H1 (cell line): ENCODE measurements at regions not wholly inside any gene's neighbourhood (a gene's known extent, or its start where the extent isn't known, plus 50 kb on each side); places are given as distances from the start of the nearest gene placed in this dataset.

Source experiments
- CTCF ChIA-PET: fragments of 300-600 bp; sonication (Branson Sonifier 250); formaldehyde crosslinking; loops from one replicate; lab custom pipeline; 2021; ENCODE audit not compliant: partially characterized antibody; lab: Charles Lee
- POLR2A ChIA-PET: fragments of 300-600 bp; sonication (Branson Sonifier 250); formaldehyde crosslinking; loops from one replicate; lab custom pipeline; 2021; ENCODE audit warnings: inconsistent platforms; ENCODE audit not compliant: partially characterized antibody; lab: Charles Lee
- DNase-seq, 2 experiments: peaks; one replicate each; pipeline versions ENCODE4 v3.0.0 to v3.0.0-alpha.2; 2010 to 2022; ENCODE audit warnings: low spot score in 2 of 2, low read depth in 1 of 2, mixed read lengths in 1 of 2
- FAIRE-seq: peaks from 2 replicates; lab custom pipeline; 2011; peaks lifted over from hg19 to GRCh38; lab: Jason Lieb, UNC
- H2AFZ ChIP-seq: 2 replicates; pipeline ENCODE4 v1.8.1; 2012; ENCODE audit warnings: low read length, inconsistent platforms
- H2AK5ac ChIP-seq: 2 replicates; pipeline ENCODE4 v1.6.1; 2013; ENCODE audit warnings: low read depth, low read length
- H2BK120ac ChIP-seq: replicated peaks from 2 replicates; pipeline ENCODE3; 2013; ENCODE audit warnings: low read depth, low read length, inconsistent platforms
- H2BK12ac ChIP-seq: 2 replicates; pipeline ENCODE4 v1.6.1; 2013; ENCODE audit warnings: low read depth, low read length
- H2BK15ac ChIP-seq: 2 replicates; pipeline ENCODE4 v1.6.1; 2013; ENCODE audit warnings: low read length
- H2BK20ac ChIP-seq: 2 replicates; pipeline ENCODE4 v1.6.1; 2013; ENCODE audit warnings: low read length
- H2BK5ac ChIP-seq: 2 replicates; pipeline ENCODE4 v1.6.1; 2013; ENCODE audit warnings: low read depth, low read length
- H3K14ac ChIP-seq: 2 replicates; pipeline ENCODE4 v1.6.1; 2013; ENCODE audit warnings: inconsistent platforms; ENCODE audit not compliant: insufficient read length
- H3K18ac ChIP-seq: 2 replicates; pipeline ENCODE4 v1.6.1; 2013; ENCODE audit warnings: low read length; ENCODE audit errors: extremely low read depth
- H3K23ac ChIP-seq: 2 replicates; pipeline ENCODE4 v1.6.1; 2013; ENCODE audit warnings: inconsistent platforms; ENCODE audit not compliant: insufficient read length
- H3K23me2 ChIP-seq: 2 replicates; pipeline ENCODE4 v1.6.1; 2013; ENCODE audit warnings: low read depth, low read length
- H3K27ac ChIP-seq: 2 replicates; pipeline ENCODE4 v1.6.1; 2011; ENCODE audit warnings: low read depth, low read length, inconsistent platforms
- H3K27me3 ChIP-seq, 4 experiments: replicated peaks in 1 of 4; 1 replicate in 1 of 4; 2 replicates in 3 of 4; pipeline versions ENCODE4 v1.6.1 to v1.8.1; 2011 to 2013; ENCODE audit warnings: low read length in 3 of 4, mild to moderate bottlenecking in 3 of 4, inconsistent platforms in 2 of 4, mixed read lengths in 2 of 4, moderate library complexity in 1 of 4; ENCODE audit not compliant: control insufficient read depth in 3 of 4, insufficient read depth in 3 of 4; ENCODE audit errors: extremely low read depth in 1 of 4
- H3K36me3 ChIP-seq, 4 experiments: 2 replicates each; pipeline versions ENCODE4 v1.6.1 to v1.8.1; 2011 to 2013; ENCODE audit warnings: mild to moderate bottlenecking in 4 of 4, low read length in 3 of 4, moderate library complexity in 2 of 4, control low read depth in 1 of 4, inconsistent platforms in 1 of 4; ENCODE audit not compliant: insufficient read depth in 4 of 4, control insufficient read depth in 2 of 4
- H3K4ac ChIP-seq: replicated peaks from 2 replicates; pipeline ENCODE3; 2013; ENCODE audit warnings: low read length, low read depth, mixed read lengths, inconsistent platforms; ENCODE audit not compliant: insufficient read length
- H3K4me1 ChIP-seq, 4 experiments: replicated peaks in 1 of 4; 1 replicate in 1 of 4; 2 replicates in 3 of 4; pipeline versions ENCODE4 v1.6.1 to v1.8.1; 2011 to 2013; ENCODE audit warnings: low read length in 3 of 4, inconsistent platforms in 2 of 4, mixed read lengths in 1 of 4; ENCODE audit not compliant: insufficient read depth in 4 of 4, control insufficient read depth in 3 of 4
- H3K4me2 ChIP-seq, 2 experiments: 2 replicates each; pipeline versions ENCODE4 v1.6.1 to v1.8.1; 2011 to 2013; ENCODE audit warnings: low read depth in 2 of 2, low read length in 2 of 2, control low read depth in 1 of 2, inconsistent platforms in 1 of 2, mild to moderate bottlenecking in 1 of 2; ENCODE audit not compliant: insufficient read depth in 1 of 2
- H3K4me3 ChIP-seq, 4 experiments: fragments of 200-600, 300-600 bp in 1 of 4; sonication (generic), shearing (Covaris generic), sonication (Bioruptor Twin) in 1 of 4; 2 replicates each; pipeline versions ENCODE4 v1.5.1 to v1.8.1; 2011 to 2016; ENCODE audit warnings: low read length in 4 of 4, low read depth in 3 of 4, control low read depth in 2 of 4, inconsistent platforms in 2 of 4, mild to moderate bottlenecking in 2 of 4, mixed read lengths in 1 of 4, moderate library complexity in 1 of 4; ENCODE audit not compliant: insufficient read depth in 2 of 4; ENCODE audit errors: extremely low read depth in 1 of 4
- H3K56ac ChIP-seq: replicated peaks from 2 replicates; pipeline ENCODE3; 2013; ENCODE audit warnings: low read depth, mild to moderate bottlenecking, mixed read lengths, low read length, inconsistent platforms; ENCODE audit not compliant: insufficient read length
- H3K79me1 ChIP-seq: 2 replicates; pipeline ENCODE4 v1.6.1; 2013; ENCODE audit warnings: low read depth, low read length, control low read depth
- H3K79me2 ChIP-seq, 2 experiments: 2 replicates each; pipeline versions ENCODE4 v1.6.1 to v1.8.1; 2012 to 2013; ENCODE audit warnings: low read length in 2 of 2, mild to moderate bottlenecking in 2 of 2, inconsistent platforms in 1 of 2; ENCODE audit not compliant: insufficient read depth in 2 of 2, control insufficient read depth in 1 of 2
- H3K9ac ChIP-seq, 4 experiments: replicated peaks in 1 of 4; 1 replicate in 1 of 4; 2 replicates in 3 of 4; pipeline versions ENCODE4 v1.6.1 to v1.8.1; 2011 to 2013; ENCODE audit warnings: low read depth in 3 of 4, low read length in 3 of 4, control low read depth in 2 of 4, mild to moderate bottlenecking in 2 of 4, moderate library complexity in 2 of 4, inconsistent platforms in 1 of 4; ENCODE audit errors: extremely low read depth in 1 of 4
- H3K9me3 ChIP-seq, 2 experiments: 2 replicates each; pipeline versions ENCODE4 v1.6.1 to v1.8.1; 2012 to 2013; ENCODE audit warnings: mild to moderate bottlenecking in 2 of 2, moderate library complexity in 2 of 2, control low read depth in 1 of 2, inconsistent platforms in 1 of 2, low read depth in 1 of 2, low read length in 1 of 2, mixed read lengths in 1 of 2; ENCODE audit not compliant: insufficient read depth in 2 of 2
- H4K20me1 ChIP-seq, 2 experiments: replicated peaks in 1 of 2; 2 replicates each; pipeline versions ENCODE3 to v1.8.1; 2011 to 2013; ENCODE audit warnings: inconsistent platforms in 2 of 2, low read length in 2 of 2, mild to moderate bottlenecking in 1 of 2; ENCODE audit not compliant: insufficient read depth in 2 of 2, control insufficient read depth in 1 of 2
- H4K5ac ChIP-seq: 2 replicates; pipeline ENCODE4 v1.6.1; 2013; ENCODE audit warnings: low read length, low read depth, mixed read lengths, inconsistent platforms; ENCODE audit not compliant: insufficient read length
- H4K8ac ChIP-seq: 2 replicates; pipeline ENCODE4 v1.8.0; 2013; ENCODE audit warnings: mild to moderate bottlenecking, moderate library complexity, low read length, inconsistent platforms; ENCODE audit not compliant: insufficient read depth; ENCODE audit errors: extremely low read depth
- H4K91ac ChIP-seq: replicated peaks from 2 replicates; pipeline ENCODE3; 2013; ENCODE audit warnings: low read length, mixed read lengths, inconsistent platforms; ENCODE audit not compliant: insufficient read length
- ATF3 ChIP-seq: IDR thresholded peaks from 2 replicates; pipeline ENCODE4 v1.6.1; 2011; ENCODE audit warnings: low read depth, mild to moderate bottlenecking, low read length; ENCODE audit not compliant: insufficient read depth
- CBX8 ChIP-seq: fragments of 300-800, 300-1000 bp; sonication (generic); IDR thresholded peaks from 2 replicates; pipeline ENCODE4 v1.7.1; 2016; ENCODE audit warnings: low read depth, low read length, borderline replicate concordance
- POLR2A ChIP-seq, 2 experiments: IDR thresholded peaks; 1 replicate in 1 of 2; 2 replicates in 1 of 2; pipeline ENCODE4 v1.6.1; 2011; ENCODE audit warnings: low read depth in 2 of 2, low read length in 2 of 2, mild to moderate bottlenecking in 2 of 2; ENCODE audit errors: control extremely low read depth in 1 of 2
- SIX5 ChIP-seq: IDR thresholded peaks from 2 replicates; pipeline ENCODE4 v1.6.1; 2011; ENCODE audit warnings: mild to moderate bottlenecking, low read depth, low read length
- ZNF274 ChIP-seq: IDR thresholded peaks from 2 replicates; pipeline ENCODE4 v1.7.0; 2012; ENCODE audit warnings: low read length, borderline replicate concordance; ENCODE audit errors: extremely low read depth
- WGBS, 2 experiments: shearing (Covaris generic) in 1 of 2; methylation state at CpG; one replicate each; pipeline versions ENCODE4 v1.1.6 to v1.1.7; 2013 to 2015; ENCODE audit warnings: low lambda C conversion rate in 2 of 2, mixed read lengths in 2 of 2, inconsistent platforms in 1 of 2, low coverage in 1 of 2, missing lambda C conversion rate in 1 of 2; ENCODE audit not compliant: insufficient replicate concordance in 2 of 2, insufficient coverage in 1 of 2, insufficient read length in 1 of 2; ENCODE audit errors: extremely low coverage in 1 of 2, missing lambda C conversion rate in 1 of 2; 5-methylcytosine and 5-hydroxymethylcytosine counted together
- TF ChIP-seq, protein P1 (sequence below): IDR thresholded peaks from 2 replicates; pipeline ENCODE4 v1.6.1; 2012; ENCODE audit warnings: low read length, inconsistent platforms

- no peak for FAIRE-seq
- H4K8ac ChIP-seq = no peak overlapping the region
- no peaks in the 10 kb centered on the region for H3K79me1 ChIP-seq
- H3K18ac ChIP-seq = no peak overlapping the region
- no peak overlapping the region for H4K91ac ChIP-seq
- no peak overlapping the region for H2AK5ac ChIP-seq
- POLR2A ChIA-PET = no interaction called here
- H2AFZ ChIP-seq = no peak overlapping the region
- H2BK15ac ChIP-seq = no peak overlapping the region
- H2BK5ac ChIP-seq = no peak overlapping the region
- H3K27me3 ChIP-seq = no peaks in the 10 kb centered on the region
- H3K36me3 ChIP-seq = no peaks in the 10 kb centered on the region
- no peak overlapping the region for H4K5ac ChIP-seq
- no peaks in the 10 kb centered on the region for H3K23me2 ChIP-seq
- no peak overlapping the region for H2BK120ac ChIP-seq
- H3K79me2 ChIP-seq = no peaks in the 10 kb centered on the region
- H3K4me2 ChIP-seq = no peak overlapping the region
- H2BK20ac ChIP-seq = no peak overlapping the region
- no peaks in the 10 kb centered on the region for H3K4me1 ChIP-seq
- no peak overlapping the region for H3K9ac ChIP-seq
- H2BK12ac ChIP-seq = no peak overlapping the region
- TF ChIP-seq, protein P1, sequence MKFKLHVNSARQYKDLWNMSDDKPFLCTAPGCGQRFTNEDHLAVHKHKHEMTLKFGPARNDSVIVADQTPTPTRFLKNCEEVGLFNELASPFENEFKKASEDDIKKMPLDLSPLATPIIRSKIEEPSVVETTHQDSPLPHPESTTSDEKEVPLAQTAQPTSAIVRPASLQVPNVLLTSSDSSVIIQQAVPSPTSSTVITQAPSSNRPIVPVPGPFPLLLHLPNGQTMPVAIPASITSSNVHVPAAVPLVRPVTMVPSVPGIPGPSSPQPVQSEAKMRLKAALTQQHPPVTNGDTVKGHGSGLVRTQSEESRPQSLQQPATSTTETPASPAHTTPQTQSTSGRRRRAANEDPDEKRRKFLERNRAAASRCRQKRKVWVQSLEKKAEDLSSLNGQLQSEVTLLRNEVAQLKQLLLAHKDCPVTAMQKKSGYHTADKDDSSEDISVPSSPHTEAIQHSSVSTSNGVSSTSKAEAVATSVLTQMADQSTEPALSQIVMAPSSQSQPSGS = no peak
- no peak for TF ChIP-seq CBX8
- TF ChIP-seq ATF3 = no peak
- no peak for TF ChIP-seq SIX5
- no peak for TF ChIP-seq ZNF274
- TF ChIP-seq POLR2A (IDR thresholded peaks at IDR 0.05; ENCODE audit: control extremely low read depth in 1 of 2, low read depth in 2 of 2, low read length in 2 of 2) = no peak
- TF ChIP-seq, all 59 proteins: peak for 0
- H3K27ac ChIP-seq = no peak overlapping the region
- H3K4ac ChIP-seq = no peak overlapping the region
- H3K23ac ChIP-seq = no peak overlapping the region
- no peaks in the 10 kb centered on the region for H4K20me1 ChIP-seq
- CTCF ChIA-PET = interaction anchor here (0.7 to 1.5 kb wide), 3 partner anchors 14 to 34 kb away, joined by 3 to 4 read pairs (median 3); no protein-coding TSS in a partner anchor
- no peak overlapping the region for H3K56ac ChIP-seq
- WGBS, 2 experiments = 94% methylated on average over 4 of the region's 4 CpGs; no CpG with 5 or more reads in 1 of the 2 experiments
- H3K4me3 ChIP-seq = no peak overlapping the region
- no peak overlapping the region for H3K14ac ChIP-seq
- DNase-seq = no peak
- H3K9me3 ChIP-seq = peaks cover 0 to 3% of the 10 kb centered on the region in 2 experiments; a peak in 1 of 4 replicates
Measured at GRCh38 chr12:105454688-105455087, 124.2 kb downstream of the C12orf75 start.
